SW480 (cell line): ENCODE measurements at regions not wholly inside any gene's neighbourhood (a gene's known extent, or its start where the extent isn't known, plus 50 kb on each side); places are given as distances from the start of the nearest gene placed in this dataset.

Source experiments
- DNase-seq: peaks from one replicate; pipeline ENCODE4 v3.0.0-alpha.2; 2016; ENCODE audit warnings: low spot score

GRCh38 chr5:3362606-3362910, 233.1 kb upstream of the IRX1 start:
- no peak for DNase-seq

GRCh38 chr5:3361811-3362605, 233.6 kb upstream of the IRX1 start:
- no peak for DNase-seq

- DNase-seq: no peak
Observed at GRCh38 chr5:3359642-3360041, 236.0 kb upstream of the IRX1 start.

GRCh38 chr5:3357291-3357690, 238.3 kb upstream of the IRX1 start:
- no peak for DNase-seq

- DNase-seq: no peak
Observed at GRCh38 chr5:3356016-3356415, 239.6 kb upstream of the IRX1 start.

GRCh38 chr5:3355126-3355525, 240.5 kb upstream of the IRX1 start:
- no peak for DNase-seq

- DNase-seq: no peak
Observed at GRCh38 chr5:3354606-3355005, 241.0 kb upstream of the IRX1 start.

- DNase-seq: no peak
Observed at GRCh38 chr5:3353561-3353960, 242.1 kb upstream of the IRX1 start.

- no peak for DNase-seq
Observed at GRCh38 chr5:3352711-3353110, 242.9 kb upstream of the IRX1 start.

- no peak for DNase-seq
Observed at GRCh38 chr5:3351581-3352442, 243.8 kb upstream of the IRX1 start.

- no peak for DNase-seq
Observed at GRCh38 chr5:3350781-3351180, 244.9 kb upstream of the IRX1 start.

GRCh38 chr5:3349704-3350565, 245.7 kb upstream of the IRX1 start:
- no peak for DNase-seq

- no peak for DNase-seq
Observed at GRCh38 chr5:3348576-3349535, 246.8 kb upstream of the IRX1 start.

GRCh38 chr5:3347741-3348140, 247.9 kb upstream of the IRX1 start:
- no peak for DNase-seq

- DNase-seq: no peak
Observed at GRCh38 chr5:3346111-3346820, 249.4 kb upstream of the IRX1 start.

- no peak for DNase-seq
Observed at GRCh38 chr5:3345195-3345594, 250.4 kb upstream of the IRX1 start.

- no peak for DNase-seq
Observed at GRCh38 chr5:3344671-3345070, 251.0 kb upstream of the IRX1 start.

- DNase-seq: no peak
Observed at GRCh38 chr5:3343911-3344310, 251.7 kb upstream of the IRX1 start.

- DNase-seq: no peak
Observed at GRCh38 chr5:3343211-3343610, 252.4 kb upstream of the IRX1 start.

GRCh38 chr5:3342271-3343100, 253.1 kb upstream of the IRX1 start:
- no peak for DNase-seq
